HG02642 (cell line): ENCODE measurements at regions not wholly inside any gene's neighbourhood (a gene's known extent, or its start where the extent isn't known, plus 50 kb on each side); places are given as distances from the start of the nearest gene placed in this dataset.

Source experiments
- ATAC-seq: cut with Tn5 transposase; IDR thresholded peaks from one replicate; pipeline ENCODE4 v1.9.1; 2021; ENCODE audit warnings: mild to moderate bottlenecking; ENCODE audit not compliant: unreplicated experiment, poor library complexity

DNA sequence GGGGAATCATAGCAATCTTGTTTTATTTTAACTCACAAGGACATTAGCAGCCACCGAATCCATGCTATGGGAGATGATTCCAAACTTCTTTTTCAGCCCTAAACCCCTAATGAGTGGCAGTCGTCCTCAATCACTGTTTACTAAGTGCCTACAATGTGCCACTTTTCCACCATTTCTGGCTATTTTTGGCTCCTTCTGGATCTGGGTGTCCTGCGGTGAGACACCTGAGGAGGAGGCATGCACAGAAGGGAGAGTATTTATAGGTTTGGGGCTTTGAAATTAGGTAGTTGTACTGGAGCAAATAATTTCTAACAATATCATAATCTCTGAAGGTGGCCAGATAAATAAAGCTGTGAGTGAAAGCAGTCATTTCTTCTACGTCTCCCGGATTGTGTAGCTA, 1125.6 kb downstream of the BCL11B start:
- ATAC-seq: no peak

DNA sequence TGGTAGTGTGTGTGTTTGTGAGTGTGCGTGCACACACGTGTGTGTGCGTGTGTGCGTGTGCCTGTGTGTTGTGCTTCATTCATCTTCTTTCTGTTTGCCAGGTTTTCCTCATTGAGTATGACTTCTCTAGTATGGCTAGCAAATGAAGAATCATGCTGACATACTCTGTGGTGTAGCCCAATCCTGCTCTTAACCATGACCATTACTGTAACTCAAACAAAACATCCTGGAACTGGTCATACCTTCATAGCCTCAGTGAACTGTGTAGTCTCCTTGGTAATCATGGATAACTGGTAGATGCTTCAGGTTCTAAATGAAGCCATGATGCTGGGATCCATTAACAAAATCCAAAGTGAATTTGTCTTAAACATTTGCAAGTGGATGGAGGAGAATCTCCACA, 1117.7 kb downstream of the BCL11B start:
- no peak for ATAC-seq

DNA sequence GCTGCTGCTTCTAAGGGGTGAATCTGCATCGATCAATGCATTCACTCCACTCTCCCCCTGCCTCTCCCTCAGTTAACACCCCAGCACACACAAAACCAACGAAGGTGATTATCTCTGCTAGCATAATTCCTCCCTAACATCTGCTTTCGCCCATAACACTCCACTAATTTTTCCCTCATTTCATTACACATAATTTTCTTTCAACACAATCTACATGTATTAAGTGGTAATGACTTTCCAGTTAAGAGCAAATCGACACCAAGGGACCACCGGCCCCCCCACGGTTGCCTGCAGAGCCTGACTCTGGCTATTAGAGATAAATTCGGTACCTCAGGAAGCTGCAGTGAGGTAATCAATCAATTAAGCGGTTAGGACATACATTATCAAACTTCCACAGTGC, 1115.6 kb downstream of the BCL11B start:
- no peak for ATAC-seq

DNA sequence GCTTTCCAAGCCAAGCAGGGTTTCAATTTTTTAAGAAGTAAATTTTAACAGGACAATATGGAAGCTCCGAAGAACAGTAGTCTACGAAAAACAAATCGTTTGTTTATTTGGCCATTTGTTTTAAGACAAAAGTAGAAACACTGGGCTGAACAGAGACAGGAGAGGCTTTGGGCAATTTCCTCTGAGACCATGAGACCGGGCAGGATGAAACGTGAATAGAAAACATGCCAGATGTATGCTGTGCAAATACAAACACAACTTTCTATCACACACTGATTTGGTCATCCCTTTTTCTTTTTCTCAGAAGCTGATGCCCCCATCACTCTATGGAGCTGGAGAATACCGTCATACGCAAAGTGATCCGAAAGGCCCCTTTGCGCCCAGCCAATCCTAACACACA, 1111.1 kb downstream of the BCL11B start:
- ATAC-seq: no peak

GRCh38 chr14:98161356-98161755, 1110.6 kb downstream of the BCL11B start:
- ATAC-seq: no peak

DNA sequence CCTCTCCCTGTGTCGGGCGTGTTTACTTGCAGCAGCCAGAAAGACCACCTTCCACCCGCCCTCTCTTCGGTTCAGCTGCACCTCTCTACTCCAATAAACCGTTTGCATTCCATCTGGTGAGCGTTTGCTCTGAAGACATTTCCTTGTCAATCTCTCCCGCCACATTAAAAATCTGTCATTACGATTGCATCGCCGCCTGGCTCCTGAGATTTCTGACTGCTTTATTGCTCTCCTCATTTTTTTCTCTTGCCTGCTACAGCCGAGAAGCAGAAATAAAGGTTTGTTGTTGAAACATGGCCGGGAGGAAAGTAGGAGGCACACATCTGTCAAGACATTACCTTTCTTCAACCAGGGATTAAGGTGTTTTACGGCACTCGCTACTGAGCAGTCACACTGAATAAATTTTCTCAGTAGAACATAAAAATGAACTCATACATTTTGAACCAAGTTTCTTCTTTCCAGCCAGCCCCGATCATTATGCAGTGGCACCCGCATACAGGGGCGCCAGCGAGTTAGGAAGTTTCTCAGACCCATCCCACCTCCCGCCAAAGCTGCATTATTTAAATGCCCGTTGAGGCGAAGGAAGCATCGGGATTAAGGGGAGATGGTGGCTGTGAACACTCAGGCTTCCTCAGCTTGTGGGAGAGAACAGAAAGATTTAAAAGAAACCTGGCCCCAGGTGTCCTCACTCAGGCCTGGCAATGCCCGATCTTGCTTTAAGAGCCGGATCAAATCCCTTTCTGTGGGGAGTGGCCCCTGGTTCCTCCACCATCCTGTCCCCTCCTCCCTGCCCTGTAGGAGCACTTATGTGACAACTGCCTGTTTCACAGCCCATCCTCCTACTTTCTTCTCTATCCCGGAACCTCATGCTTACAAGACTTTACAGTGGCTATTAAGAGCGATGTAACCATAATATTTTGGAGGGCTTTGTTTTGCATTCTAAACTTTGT, 1108.9 kb downstream of the BCL11B start:
- no peak for ATAC-seq

DNA sequence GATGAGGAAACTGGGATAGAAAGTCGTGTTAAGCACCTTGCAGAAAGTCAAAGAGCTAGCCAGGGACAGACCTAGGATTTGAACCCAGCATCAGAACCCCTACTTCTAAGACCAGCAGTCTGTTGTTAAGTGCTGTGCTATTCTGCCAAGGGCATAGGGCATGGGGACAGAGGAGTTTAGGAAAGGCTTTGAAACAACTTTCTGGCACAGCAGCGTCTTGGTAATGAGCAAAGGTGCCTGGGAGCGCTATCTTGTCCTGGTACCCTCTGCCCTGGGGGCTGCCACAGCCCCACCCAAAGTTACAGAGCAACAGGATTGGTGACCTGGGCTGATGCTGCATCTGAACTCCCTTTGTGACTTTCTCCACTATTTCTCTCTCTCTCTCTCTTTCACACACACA, 1108.1 kb downstream of the BCL11B start:
- no peak for ATAC-seq

GRCh38 chr14:98165976-98166375, 1106.0 kb downstream of the BCL11B start:
- ATAC-seq: no peak

DNA sequence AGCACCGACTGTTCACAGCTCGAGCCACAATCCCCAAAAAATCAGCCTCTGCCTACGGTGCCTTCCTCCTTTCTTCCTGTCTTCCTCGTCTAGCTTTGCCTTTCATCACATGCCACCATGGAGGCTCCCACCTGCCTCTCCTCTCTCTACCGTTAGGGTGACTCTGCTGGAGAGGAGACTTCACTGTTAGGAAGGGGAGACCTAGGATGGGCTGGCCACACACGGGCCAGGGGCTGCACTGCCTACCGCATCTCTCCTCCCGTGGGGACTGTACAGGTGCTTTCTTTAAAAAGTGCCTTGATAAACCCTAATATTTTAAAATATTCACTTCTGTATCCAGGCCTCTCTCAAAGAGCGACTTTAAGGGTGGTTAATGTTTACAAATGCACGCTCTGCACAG, 1104.7 kb downstream of the BCL11B start:
- no peak for ATAC-seq

DNA sequence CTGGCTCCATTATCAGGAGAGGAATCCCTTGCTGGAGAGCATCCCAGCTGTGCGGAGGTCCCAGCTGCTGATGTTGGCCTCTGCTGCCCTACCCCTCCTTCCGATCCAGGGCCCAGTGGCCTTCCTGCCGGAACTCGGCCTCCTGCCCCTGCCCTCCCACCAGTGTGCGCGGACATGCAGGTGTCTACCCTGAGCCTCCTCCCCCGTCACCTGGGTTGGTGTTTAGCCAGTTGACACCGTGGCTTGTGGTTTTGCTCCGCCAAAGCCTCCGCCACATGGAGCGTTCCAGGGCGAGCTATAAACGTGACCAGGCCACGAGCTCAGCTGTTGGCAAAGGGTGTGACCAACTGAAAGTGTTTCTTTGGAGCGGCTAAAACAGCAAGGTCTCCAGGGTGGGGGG, 1104.3 kb downstream of the BCL11B start:
- ATAC-seq: no peak

DNA sequence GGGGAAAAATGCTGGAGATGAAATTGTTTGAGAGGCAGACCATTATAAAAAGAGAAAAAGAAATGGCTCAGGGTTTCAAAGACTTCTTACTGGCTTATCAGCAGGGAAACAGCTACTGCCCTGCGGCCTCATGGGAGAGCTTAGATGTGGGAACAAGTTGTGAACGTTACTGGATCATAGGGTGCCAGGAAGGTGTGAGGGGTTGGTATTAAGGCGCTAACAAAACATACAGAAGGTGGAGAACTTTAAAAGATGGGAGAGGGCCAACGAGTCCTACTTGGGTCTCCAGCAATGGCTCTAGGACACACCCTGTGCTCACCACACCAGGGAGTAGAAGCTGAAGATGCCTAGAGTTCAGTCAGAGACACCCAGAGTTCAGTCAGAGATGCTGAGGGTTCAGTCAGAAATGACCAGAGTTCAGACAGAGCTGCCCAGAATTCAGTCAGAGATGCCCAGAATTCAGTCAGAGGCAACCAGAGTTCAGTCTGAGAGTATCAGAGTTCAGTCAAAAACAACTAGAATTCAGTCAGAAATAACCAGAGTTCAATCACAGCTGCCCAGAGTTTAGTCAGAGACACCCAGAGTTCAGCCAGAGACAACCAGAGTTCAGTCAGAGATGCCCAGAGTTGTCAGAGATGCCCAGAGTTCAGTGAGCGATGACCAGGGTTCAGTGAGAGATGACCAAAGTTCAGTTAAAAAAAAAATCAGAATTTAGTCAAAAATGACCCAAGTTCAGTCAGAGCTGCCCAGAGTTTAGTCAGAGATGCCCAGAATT, 1103.6 kb downstream of the BCL11B start:
- ATAC-seq: no peak

- ATAC-seq: no peak
Observed at GRCh38 chr14:98169170-98169587, 1102.8 kb downstream of the BCL11B start.

- no peak for ATAC-seq
Observed at GRCh38 chr14:98170575-98170974, 1101.4 kb downstream of the BCL11B start.

DNA sequence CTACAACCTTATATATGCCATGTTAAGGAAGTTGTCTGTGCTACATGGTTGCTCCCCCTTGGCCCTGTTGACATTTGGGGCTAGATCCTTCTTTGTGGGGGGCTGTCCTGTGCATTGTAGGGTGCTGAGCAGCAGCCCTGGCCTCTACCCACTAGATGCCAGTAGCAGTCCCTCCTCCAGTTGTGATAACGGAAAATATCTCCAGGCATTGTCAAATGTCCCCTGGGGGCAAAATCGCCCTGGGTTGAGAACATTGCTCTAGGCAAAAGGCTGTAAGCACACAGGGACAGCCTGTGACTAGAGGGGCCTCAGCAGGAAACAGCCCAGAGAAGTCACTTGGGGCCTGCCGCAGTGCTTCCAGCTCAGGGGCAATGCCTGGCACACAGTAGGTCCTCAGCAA, 1100.3 kb downstream of the BCL11B start:
- no peak for ATAC-seq

GRCh38 chr14:98172243-98172778, 1099.7 kb downstream of the BCL11B start:
- ATAC-seq: no peak

DNA sequence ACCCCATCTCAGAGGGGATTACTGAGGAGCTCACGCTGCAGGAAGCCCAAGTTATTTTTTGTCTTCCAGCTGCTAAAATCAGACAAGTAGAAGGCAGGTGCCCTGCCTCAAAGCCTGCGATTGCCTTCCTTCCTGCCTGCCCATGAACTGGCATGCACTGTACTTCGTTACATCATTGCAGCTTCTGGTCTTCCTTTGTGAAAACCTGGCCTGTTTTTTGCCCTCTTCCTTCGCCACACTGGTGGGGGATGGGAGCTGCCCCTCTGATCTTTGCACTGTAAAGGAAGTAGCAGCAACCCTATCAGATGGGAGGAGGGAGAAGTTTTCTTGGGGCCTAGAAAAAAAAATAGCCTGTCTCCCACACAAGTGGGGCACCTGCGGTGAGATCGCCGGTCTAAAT, 1098.7 kb downstream of the BCL11B start:
- ATAC-seq: no peak

- no peak for ATAC-seq
Observed at GRCh38 chr14:98174041-98174440, 1098.0 kb downstream of the BCL11B start.

DNA sequence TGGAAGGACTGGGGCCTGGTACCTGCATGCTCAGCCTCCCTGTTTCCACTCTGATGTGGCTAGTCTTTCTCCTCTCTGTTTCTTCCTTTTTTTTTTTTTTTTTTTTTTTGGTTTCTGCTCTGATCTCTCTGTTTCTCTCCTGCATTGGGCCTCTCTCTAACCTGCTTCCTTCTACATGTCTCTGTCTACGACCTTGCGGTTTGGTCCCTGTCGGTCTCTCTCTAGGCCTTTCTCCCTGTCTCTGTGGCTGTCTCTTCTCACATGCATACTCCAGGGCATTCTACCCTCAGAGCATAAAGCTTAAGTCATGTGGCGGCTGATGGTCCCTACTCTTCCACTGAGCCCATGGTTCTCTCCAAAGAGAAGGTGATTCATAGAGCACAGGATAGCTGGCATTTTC, 1096.6 kb downstream of the BCL11B start:
- no peak for ATAC-seq

- ATAC-seq: no peak
Observed at GRCh38 chr14:98175881-98176280, 1096.1 kb downstream of the BCL11B start.

DNA sequence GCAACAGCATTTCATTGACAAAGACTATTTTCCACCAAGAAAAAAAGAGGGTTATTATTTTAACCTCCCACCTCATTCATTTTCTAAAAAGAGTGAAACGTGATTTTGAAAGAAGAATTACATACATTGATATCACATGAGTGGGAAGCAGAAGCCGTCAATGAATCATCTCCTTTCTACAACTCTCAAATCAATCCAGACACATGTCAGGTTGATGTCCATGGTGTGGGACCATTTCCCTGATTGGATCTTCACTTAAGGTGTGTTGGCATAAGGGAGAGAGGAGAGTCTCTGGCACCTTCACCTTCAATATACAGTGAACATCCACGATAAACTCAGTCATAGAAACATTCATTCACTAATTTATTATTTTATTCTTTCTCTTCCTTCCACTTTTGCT, 1095.1 kb downstream of the BCL11B start:
- ATAC-seq: no peak

DNA sequence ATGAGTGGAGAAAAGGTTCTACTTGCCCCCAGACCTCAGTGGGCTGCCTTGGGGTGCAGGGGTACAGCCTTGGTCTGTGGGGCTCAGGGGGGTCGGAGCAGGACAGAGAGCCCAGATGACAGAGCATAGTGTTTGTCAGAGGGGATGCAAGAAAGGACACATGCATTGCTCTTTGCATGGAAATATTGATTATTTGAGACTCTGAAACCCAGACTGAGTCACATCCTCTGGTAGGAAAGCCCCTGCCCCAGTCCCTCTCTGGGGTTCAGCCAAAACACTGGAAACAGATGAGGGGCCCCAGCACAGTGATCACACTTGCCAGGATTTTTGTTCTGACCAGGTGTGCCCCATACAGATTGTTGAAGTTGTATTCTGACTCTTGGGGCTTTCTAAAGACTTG, 1094.4 kb downstream of the BCL11B start:
- no peak for ATAC-seq
